NCI-H146 (cell line): ENCODE measurements at regions not wholly inside any gene's neighbourhood (a gene's known extent, or its start where the extent isn't known, plus 50 kb on each side); places are given as distances from the start of the nearest gene placed in this dataset.

Experiments
- DNase-seq: peaks from one replicate; lab custom pipeline; 2025; lab: John Stamatoyannopoulos, UW

- DNase-seq = no peak
Measured at GRCh38 chr2:181243319-181243718, 213.9 kb upstream of the ITGA4 start.

DNA sequence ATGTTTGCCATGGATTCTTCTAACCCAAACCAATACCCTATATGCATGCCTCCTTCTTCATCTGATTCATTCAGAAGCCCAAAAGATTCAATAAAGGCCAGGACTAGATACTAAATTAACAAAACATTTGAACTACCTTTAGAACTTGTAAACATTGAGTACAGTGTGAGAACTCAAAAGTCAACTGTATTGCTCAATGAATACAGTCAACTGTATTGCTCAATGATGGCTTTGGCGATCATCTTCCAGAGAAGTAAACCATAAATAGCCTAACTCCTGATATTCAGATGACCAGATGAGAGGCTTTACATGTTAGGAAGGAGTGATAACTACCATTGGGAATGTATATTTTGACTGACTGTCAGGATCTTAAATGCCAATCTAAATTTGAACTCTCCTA lies 206.5 kb upstream of the ITGA4 start:
- no peak for DNase-seq

DNA sequence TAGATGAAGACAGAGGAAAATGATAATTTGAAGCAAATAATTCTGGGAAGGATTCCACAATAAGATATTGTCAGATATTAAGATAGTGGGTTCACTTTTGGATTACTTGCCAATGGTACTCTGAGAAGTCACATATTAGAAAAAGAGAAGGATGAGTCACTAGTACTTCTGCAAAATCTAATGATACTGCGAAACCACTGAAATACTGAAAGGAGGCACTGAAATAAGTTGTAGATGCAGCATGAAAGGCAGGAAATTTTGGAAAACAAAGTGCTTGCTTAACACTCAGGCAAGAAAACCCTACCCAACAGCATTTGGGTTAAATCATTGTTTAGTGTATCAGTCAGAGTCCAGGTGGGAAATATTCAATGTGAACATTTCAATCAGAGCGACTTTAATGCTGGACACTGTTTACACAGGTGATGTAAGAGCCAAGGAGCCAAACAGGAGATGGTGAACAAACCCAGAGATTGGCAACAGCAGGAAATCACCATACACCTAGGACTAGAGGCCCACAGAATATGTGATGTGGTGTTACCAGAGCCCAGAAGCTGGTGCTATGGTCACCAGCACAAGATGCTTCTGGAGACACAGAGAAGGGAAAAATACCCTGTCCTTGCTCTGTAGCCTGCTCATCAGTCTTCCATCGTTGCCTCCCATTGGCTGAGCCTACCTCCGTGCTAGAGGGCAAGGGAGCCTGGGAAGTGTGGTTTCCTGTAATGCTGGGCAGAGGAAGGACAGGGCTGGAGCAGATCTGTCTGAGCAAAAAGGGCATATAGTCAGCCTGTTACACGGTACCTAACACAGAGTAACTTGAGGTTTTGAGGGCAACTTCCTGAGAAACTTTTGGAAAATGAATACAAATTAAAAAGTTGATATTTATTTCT lies 204.7 kb upstream of the ITGA4 start:
- DNase-seq = no peak

GRCh38 chr2:181253438-181253837 lies 203.7 kb upstream of the ITGA4 start:
- no peak for DNase-seq

DNA sequence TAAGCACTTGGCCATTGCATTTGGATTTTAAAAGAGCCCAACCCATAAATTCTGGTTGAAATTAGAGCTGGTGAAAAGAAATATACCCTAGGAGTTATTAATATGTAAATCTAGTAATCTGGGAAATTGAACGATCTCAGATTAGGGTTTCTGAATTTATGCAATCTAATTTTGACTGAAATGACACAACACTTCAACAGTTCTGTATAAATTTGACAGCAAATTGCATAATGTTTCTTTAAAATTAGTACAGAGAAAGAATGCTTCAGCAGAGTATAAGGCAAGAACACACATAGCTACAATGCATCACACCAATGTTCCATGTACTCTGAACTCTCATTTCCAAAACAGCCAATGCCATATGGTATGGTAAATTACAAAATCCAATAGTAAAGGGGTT lies 201.5 kb upstream of the ITGA4 start:
- no peak for DNase-seq

DNA sequence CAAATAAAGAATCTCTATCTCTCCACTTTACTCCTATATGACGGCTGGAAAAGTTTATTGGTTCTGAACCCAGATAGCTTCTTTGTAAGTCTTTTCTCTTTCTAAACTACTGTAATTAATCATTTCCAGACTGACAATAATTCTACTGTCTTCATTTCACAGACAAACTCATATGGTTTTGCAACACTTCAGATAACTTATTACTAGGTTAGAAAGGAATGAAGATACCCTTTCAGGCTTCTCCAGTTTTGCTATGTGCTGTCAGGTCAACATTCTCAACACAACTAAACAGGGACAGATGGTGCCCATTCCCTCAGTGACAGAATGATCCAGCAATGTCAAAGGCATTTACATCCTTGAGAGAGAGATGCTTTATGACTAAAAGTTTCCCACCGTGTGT lies 198.5 kb upstream of the ITGA4 start:
- no peak for DNase-seq

GRCh38 chr2:181262782-181263181 lies 194.4 kb upstream of the ITGA4 start:
- DNase-seq = no peak

GRCh38 chr2:181264001-181264400 lies 193.2 kb upstream of the ITGA4 start:
- DNase-seq = no peak

DNA sequence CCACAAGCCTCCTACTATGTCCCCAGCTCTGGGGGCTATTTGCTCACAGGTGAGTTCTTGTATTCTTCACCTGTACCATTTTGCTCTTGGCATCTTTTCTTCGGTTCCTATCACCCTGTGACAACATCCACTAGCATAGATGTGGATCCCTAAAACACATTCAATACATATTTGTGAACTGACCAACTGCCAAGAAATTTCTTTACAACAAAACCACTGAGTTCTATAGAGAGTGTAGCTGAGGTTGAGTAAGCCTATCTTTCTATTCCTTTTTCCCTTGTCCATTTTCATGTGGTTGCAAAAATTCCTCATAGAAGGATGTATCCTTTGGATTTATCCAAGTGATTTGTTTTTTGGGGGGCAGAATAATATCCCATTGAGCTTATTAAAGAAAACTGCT lies 192.7 kb upstream of the ITGA4 start:
- no peak for DNase-seq

GRCh38 chr2:181266614-181267013 lies 190.6 kb upstream of the ITGA4 start:
- DNase-seq = no peak

DNA sequence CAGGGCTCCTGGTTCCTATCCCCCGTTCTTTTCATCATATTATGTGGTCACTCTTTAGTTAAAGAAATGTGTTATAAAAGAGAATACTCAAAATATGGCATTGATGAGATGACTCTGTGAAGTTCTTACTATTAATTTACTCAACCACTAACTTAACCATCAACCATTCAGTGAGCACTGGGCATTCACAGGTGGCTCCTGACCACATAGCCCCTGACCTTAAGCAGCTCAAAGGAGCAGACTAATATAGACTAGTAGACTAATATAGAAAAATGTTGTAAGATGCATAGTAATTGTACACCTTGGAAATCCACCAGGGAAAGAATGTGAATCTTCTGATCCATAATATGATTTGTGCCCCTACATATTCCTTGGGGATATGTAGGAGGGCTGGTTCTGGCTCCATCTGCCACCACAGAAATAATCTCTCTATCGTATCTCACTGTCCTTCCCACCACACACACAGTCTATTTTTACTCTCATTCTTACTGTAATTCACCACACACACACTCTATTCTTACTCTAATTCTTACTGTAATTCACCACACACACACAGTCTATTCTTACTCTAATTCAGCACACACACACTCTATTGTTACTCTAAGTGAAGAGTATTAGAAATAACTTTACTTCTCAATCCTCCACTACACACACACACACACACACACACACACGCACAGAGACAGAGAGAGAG lies 188.9 kb upstream of the ITGA4 start:
- DNase-seq = no peak

DNA sequence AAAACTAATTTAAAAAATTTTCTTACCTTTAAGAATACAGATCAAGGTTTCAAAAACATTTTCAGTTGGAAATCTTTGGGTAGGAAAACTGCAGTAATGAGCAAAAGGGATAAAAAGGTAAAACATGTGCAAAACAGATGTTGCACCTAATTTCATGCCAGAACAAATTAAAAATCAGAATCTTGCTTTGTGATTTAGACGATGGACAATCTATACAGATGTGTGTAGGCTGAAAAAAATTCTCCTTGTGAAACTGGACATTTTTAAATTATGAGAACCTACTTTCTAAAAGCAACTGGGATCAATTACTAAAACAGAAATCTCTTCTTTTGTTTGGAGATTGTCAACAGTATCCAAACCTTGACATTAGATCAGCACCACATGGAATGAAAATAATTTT lies 183.2 kb upstream of the ITGA4 start:
- no peak for DNase-seq

DNA sequence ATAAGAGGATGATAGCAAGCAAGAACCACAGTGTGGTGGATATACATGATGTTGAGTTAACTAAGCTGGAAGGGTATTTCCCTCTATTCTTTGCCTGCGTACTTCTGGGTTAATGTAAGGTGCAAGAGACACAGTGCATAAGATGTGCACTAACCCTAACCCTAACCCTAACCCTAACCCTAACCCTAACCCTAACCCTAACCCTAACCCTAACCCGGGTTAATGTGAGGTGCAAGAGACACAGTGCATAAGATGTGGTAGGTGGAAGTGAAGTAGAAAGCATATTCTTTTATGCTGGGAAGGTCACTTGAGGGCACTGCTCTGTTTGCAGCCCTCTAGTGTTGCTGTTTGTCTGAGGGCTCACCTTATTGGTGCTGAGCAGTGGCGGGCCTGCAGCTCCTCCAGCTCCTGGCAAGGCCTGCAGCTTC lies 181.5 kb upstream of the ITGA4 start:
- DNase-seq = no peak

DNA sequence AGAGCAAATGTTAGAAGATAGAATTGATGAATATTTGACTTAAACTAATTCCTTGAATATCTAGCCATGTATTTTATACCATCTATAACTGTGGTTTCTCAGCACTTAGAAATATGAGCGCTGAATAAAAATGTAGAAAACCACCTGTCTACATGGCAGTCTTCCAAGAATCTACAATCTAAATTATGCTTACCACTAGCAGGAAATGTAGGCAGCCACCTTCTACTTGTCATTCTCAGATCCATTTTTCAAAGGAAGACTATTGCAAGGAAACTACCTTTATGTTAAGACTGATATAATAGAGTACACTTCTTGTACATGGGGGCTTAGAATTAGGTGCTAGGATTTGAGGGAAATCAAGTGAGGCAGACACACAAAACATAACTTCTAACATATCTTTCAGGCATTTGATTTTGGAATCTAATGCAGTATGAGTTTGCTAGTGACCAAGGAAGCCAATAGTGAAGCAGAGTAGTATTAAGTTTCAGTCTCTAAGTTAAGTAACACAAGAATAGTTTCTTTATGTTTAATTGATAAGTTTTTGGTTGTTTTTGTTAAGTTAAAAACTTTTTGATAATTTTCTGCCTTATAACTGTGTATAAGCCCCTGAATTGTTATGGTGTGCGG lies 175.9 kb upstream of the ITGA4 start:
- DNase-seq = no peak

- DNase-seq = no peak
Measured at GRCh38 chr2:181285116-181285515, 172.1 kb upstream of the ITGA4 start.

DNA sequence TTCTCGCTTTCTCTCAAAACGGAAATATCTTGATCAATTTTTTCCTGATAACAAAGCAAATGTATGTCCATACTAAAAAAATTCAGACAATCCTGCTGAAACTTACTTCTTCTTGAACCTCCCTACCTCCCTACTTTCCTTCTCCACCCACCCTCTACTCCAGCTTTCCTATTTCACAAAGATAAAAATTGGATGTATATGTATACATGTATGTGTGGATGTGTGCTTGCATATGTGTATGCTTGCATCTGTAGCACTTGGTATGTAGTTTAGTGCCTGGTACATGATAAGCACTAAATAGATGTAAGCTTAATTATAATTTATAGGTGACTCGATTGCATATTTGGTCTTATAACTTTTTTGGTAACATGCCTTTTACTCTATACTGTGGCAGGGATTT lies 167.5 kb upstream of the ITGA4 start:
- no peak for DNase-seq

- no peak for DNase-seq
Measured at GRCh38 chr2:181290182-181290581, 167.0 kb upstream of the ITGA4 start.

GRCh38 chr2:181294979-181295378 lies 162.2 kb upstream of the ITGA4 start:
- no peak for DNase-seq

DNA sequence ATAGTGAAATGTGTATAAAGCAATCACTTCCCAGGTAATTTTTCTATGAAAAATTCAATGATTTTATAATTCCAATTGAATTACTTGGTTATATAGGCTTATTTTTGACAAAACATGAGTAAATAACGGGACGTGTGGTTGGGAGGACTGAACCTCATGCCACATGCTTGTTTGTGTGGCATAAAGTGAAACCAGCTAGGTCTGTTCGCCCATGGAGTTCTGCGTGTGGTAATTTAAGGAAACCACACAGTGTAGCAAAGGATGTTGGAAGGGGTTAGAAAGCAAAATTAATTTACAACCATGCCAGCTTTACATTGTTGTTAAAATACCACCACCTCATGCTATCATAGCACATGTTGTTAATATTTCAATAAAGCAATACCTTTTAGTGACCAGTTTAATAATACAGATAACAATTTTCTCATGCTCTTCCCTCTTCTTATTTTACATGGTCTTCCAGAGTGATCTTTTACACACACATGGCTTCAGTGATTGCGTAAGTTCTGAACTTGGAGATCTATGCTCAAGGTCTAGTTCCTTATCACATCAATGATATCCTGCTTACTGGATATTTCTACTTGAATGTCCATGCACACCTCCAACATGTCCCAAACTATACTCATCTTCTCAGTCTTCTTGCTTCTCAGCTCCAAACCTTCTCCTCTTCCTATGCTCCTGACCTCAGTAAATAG lies 156.4 kb upstream of the ITGA4 start:
- DNase-seq = no peak

GRCh38 chr2:181304011-181304844 lies 153.0 kb upstream of the ITGA4 start:
- no peak for DNase-seq

DNA sequence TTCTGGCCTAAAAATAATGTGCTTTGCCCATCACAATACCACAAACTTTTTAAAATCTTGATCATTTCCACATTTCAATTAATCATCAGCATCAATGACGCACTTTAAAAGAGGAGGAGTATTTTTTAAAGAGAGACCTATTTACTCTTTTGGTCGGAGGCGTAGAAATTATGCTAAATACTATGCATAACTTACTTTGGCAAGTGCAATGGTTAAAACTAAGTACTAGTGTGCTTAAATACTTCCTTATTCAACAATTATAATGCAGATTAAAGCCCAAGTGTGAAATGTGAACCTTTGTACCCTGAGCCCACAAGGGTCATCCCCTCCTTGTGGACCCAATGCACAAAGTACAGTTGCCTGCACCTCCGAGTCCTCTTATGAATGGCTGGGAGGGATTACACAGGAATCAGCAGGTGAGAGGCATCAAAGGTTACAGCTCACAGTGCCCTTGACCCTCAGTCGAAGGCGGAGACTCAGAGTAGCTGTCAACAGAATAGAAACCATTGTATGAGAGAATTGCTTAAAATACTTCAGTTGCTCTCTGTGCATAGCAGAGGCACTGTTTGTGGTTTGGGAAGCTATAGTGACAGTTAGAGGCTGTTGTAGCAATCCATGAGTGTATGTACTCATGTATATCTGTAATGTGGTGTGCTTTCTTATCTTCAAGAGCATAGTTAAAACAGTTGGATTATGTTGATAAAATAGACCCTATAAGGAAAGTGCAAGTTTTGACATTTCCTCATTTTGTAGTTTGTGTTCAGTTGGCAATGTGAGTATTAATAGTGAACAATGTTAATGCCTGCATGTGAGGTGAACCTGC lies 151.7 kb upstream of the ITGA4 start:
- no peak for DNase-seq
